Kidney glomerular epithelial cell (primary cell): ENCODE measurements at regions not wholly inside any gene's neighbourhood (a gene's known extent, or its start where the extent isn't known, plus 50 kb on each side); places are given as distances from the start of the nearest gene placed in this dataset.
A peak's percentile ranks its signal among the peaks of the same experiment; 100 is the strongest.

Experiments used
- DNase-seq: peaks from one replicate; lab custom pipeline; 2025; lab: John Stamatoyannopoulos, UW

DNA sequence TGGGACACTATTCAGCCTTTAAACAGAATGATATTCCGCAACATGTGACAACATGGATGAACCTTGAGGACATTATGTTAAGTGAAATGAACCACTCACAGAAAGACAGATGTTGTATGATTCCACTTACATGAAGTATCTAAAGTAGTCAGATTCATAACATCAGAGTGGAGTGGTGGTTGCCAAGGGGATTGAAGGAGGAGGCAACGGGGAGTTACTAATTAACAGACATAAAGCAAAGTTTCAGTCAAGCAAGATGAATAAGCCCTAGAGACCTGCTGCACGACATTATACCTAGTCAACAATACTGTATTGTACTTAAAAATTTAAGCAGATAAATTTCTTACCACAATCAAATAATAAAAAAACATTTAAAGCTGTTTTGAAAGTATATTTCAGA, 105.0 kb upstream of the NR0B1 start:
- DNase-seq: peak; percentile 58

DNA sequence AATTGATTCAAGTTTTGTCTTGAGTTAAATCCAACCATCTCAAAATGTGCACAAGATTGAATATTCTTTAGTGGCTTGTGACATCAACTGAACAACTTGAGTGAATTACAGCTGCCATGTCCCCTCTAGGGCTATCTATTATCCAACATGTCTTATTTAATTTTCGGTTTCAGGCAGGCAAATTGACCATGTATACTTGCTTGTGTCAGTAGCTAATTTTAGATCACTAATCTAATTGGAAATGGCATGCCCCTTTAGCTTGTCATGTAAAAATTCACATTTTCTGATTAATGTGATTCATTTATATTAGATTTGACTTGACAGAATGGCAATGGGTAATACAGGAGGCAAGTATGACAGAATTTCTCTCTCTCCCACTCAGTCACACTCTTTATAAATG, 93.2 kb upstream of the NR0B1 start:
- DNase-seq: no peak

DNA sequence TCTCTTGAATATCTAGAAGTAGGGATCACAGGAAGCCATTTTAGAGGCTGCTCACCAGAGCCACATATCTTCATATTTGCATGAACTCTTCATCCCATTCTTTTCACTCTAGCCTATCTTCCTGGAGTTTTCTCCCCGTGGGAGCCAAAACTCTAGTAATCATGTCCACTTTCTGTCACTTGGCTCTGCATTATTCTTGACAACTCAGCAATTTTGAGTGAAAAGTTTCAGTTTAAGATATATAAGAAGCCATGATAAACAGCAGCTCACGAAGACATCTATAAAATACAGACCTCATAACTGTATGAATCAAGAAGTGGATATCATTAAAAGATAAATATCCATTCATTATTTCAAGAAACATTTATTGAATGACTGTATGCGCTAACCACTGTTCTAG, 79.1 kb upstream of the NR0B1 start:
- DNase-seq: no peak

DNA sequence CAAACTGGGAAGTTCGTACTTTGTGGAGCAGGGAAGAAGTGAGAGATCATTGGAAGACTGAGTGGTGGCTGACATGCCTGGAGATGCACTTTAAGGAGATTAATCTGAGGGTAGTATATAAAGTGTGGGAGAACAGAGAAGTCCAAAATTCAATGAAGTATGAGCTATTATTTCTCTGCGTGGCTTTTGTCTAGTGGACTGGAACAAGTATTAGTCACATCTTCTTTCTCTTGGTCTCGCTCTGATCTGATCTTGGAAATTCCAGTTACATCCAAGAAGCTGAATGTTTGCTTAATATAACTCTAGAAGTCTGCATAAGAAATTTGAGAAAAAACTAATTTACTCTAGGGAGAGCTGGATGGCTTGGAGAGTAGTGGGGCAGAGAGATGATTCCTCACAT, 64.8 kb upstream of the NR0B1 start:
- peak; percentile 71 for DNase-seq

DNA sequence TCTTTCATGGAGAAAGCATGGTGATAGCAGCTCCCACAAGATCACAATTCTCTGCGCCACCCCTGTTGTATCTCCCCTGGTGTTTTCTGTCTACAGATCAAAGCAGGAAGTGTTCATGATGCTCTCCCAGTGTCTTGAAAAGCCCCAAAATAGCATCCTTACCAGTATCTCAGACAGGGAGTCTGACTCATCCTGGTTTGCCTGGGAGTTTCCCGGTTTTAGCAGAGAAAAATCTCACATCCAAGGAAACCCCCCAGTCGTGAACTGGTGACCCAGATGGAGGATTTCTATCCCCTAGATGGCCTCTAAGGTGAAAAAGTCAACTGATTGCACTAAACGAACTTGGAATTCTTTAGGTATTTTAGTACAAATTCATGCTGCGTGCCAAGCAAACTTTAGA, 64.3 kb upstream of the NR0B1 start:
- peak; percentile 39 for DNase-seq

DNA sequence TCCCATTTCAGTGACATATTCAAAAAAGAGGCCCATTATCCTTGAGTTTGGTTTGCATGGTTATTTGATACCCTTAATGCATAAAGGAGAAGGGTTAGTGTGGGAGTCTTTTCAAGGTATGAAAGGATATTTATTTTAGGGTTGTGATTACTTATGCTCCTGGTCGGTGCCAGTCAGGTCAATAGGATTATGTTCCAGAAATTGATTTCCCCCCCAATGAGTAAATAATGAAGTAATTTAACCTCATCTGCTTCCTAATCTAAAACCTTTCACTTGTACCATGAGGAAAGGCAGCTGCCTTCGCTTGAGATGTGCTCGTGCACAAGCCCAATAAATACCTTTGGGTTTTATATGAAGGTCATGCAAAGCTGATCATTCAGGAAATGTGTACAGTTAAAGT, 55.0 kb upstream of the NR0B1 start:
- DNase-seq: no peak
